ENCODE measurements at regions not wholly inside any gene's neighbourhood (a gene's known extent, or its start where the extent isn't known, plus 50 kb on each side); places are given as distances from the start of the nearest gene placed in this dataset.

DNA sequence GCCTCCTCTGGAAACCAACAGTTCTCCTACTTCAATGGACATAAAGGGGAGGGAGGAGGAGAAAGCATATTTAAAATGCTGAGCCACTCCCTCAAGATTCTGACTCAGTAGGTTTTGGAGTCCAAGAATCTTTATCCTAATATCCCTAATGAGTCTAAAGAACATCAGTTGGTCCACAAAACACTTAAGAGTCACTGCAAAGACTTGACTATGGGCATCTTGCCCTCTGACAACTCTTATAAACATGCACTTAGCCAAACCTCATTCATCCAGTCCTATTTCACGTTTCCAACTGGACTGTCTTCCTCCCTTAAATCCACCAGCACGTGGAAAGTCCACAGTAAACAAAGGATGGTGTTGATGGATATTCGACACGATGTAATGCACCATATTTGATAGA is 172.5 kb downstream of the FAM114A2 start:
- Histone ChIP-seq H3K27ac (ENCODE audit: insufficient read depth, low read length) (no peak overlapping the region), H2BK120ac (ENCODE audit: low read depth, low read length) (no peak overlapping the region), H3K14ac (replicated peaks; ENCODE audit: low read depth, low read length) (no peak overlapping the region), H2AK9ac (replicated peaks; ENCODE audit: low read depth, low read length, poor library complexity) (no peak overlapping the region), H4K91ac (ENCODE audit: insufficient read depth, low read depth, low read length) (no peak overlapping the region), H4K5ac (ENCODE audit: low read depth, low read length) (no peak overlapping the region), H4K8ac (ENCODE audit: low read depth in 2 of 2, low read length in 2 of 2) (no peak overlapping the region), H2AFZ (replicated peaks; ENCODE audit: low read length, poor library complexity) (no peak overlapping the region), H3K4me3 (ENCODE audit: insufficient read depth, low read depth, low read length) (no peak overlapping the region), H3K9me3 (ENCODE audit: control insufficient read depth, insufficient read depth, low read length) (no peaks in the 10 kb centered on the region), H2BK15ac (ENCODE audit: low read depth, low read length) (no peak overlapping the region), H3K79me1 (ENCODE audit: low read depth in 1 of 2, low read length in 2 of 2) (no peaks in the 10 kb centered on the region), H2BK20ac (ENCODE audit: low read depth, low read length) (no peak overlapping the region), H3K4me1 (ENCODE audit: control insufficient read depth, insufficient read depth, low read length) (no peaks in the 10 kb centered on the region), H3K18ac (ENCODE audit: low read depth, low read length) (no peak overlapping the region), H2BK5ac (ENCODE audit: low read depth, low read length, poor library complexity, severe bottlenecking) (no peak overlapping the region), H3K23ac (ENCODE audit: low read depth, low read length) (no peak overlapping the region), H3K27me3 (ENCODE audit: control insufficient read depth, insufficient read depth, low read length) (no peaks in the 10 kb centered on the region; the same call in 1 of the 2 replicates), H2AK5ac (ENCODE audit: low read depth, low read length) (no peak overlapping the region), H3K36me3 (ENCODE audit: control insufficient read depth, insufficient read depth, low read length) (no peaks in the 10 kb centered on the region), H3K4ac (ENCODE audit: low read depth, low read length) (no peak overlapping the region), H3K4me2 (ENCODE audit: low read depth, low read length) (no peak overlapping the region), H3K9me1 (ENCODE audit: insufficient read depth, low read length) (no peaks in the 10 kb centered on the region), H3K9ac (ENCODE audit: low read depth, low read length) (no peak overlapping the region), H4K20me1 (ENCODE audit: insufficient read depth, low read length) (no peaks in the 10 kb centered on the region), H3K56ac (ENCODE audit: extremely low read depth, insufficient read depth, low read length) (no peak overlapping the region)
- no peak for DNase-seq
- ChIA-PET CTCF (no interaction called here), POLR2A (ENCODE audit: unreplicated experiment) (no interaction called here)
- no TSS peak for BruUV-seq (replicated peaks)
- dilution Hi-C loops (cut with HindIII; ENCODE audit: low sequenced_read_pairs, unreplicated experiment) = no loop called here
- intact Hi-C loops (cut with micrococcal nuclease) = no loop called here
- no CpG with 5 or more reads among the region's 4 CpGs for WGBS, 2 experiments (ENCODE audit: extremely low coverage in 2 of 2, insufficient read length in 1 of 2)
- no peak for TF ChIP-seq RCOR1 (IDR thresholded peaks at IDR 0.05; ENCODE audit: insufficient replicate concordance, low read length)
- TF ChIP-seq NFE2L2 (IDR thresholded peaks at IDR 0.05; ENCODE audit: low read depth, low read length) = no peak
- TF ChIP-seq, protein P1, sequence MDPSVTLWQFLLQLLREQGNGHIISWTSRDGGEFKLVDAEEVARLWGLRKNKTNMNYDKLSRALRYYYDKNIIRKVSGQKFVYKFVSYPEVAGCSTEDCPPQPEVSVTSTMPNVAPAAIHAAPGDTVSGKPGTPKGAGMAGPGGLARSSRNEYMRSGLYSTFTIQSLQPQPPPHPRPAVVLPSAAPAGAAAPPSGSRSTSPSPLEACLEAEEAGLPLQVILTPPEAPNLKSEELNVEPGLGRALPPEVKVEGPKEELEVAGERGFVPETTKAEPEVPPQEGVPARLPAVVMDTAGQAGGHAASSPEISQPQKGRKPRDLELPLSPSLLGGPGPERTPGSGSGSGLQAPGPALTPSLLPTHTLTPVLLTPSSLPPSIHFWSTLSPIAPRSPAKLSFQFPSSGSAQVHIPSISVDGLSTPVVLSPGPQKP (IDR thresholded peaks at IDR 0.05; ENCODE audit: borderline replicate concordance, low read depth, low read length) = no peak
- TF ChIP-seq FOS (IDR thresholded peaks at IDR 0.05; ENCODE audit: low read depth, low read length) = no peak
- in situ Hi-C loops (cut with MboI; ENCODE audit: low sequenced_read_pairs) = no loop called here
- ATAC-seq (ENCODE audit: low read depth) = no peak

Measured in IMR-90 (cell line).